GM23248 (cell line): ENCODE measurements at regions not wholly inside any gene's neighbourhood (a gene's known extent, or its start where the extent isn't known, plus 50 kb on each side); places are given as distances from the start of the nearest gene placed in this dataset.

ENCODE experiments used
- DNase-seq: peaks from one replicate; pipeline ENCODE4 v3.0.0-alpha.2; 2015
- H2AFZ ChIP-seq: fragments of 200-600 bp; sonication (generic); 2 replicates; pipeline ENCODE4 v1.6.1; 2016; ENCODE audit warnings: antibody characterized with exemption
- H3F3A ChIP-seq: fragments of 200-600 bp; sonication (generic); 2 replicates; pipeline ENCODE4 v1.6.1; 2016; ENCODE audit warnings: mild to moderate bottlenecking, antibody characterized with exemption, mixed run types; ENCODE audit not compliant: insufficient read depth
- H3K27ac ChIP-seq: fragments of 200-600 bp; sonication (generic); 2 replicates; pipeline ENCODE4 v1.5.1; 2016; ENCODE audit warnings: mild to moderate bottlenecking
- H3K27me3 ChIP-seq: fragments of 200-600 bp; sonication (generic); replicated peaks from 2 replicates; pipeline ENCODE4 v1.6.1; 2016; ENCODE audit warnings: mild to moderate bottlenecking; ENCODE audit not compliant: insufficient read depth
- H3K36me3 ChIP-seq: fragments of 200-600 bp; sonication (generic); 2 replicates; pipeline ENCODE4 v1.6.1; 2016; ENCODE audit warnings: low read depth, mild to moderate bottlenecking
- H3K4me1 ChIP-seq: fragments of 200-600 bp; sonication (generic); 2 replicates; pipeline ENCODE4 v1.6.1; 2016; ENCODE audit warnings: mild to moderate bottlenecking; ENCODE audit not compliant: insufficient read depth
- H3K4me2 ChIP-seq: fragments of 200-600 bp; sonication (generic); one replicate; pipeline ENCODE4 v1.6.1; 2016; ENCODE audit warnings: mild to moderate bottlenecking; ENCODE audit not compliant: unreplicated experiment
- H3K4me3 ChIP-seq: fragments of 200-600 bp; sonication (generic); 2 replicates; pipeline ENCODE4 v1.5.1; 2016; ENCODE audit warnings: mild to moderate bottlenecking
- H3K79me2 ChIP-seq: fragments of 200-600 bp; sonication (generic); 2 replicates; pipeline ENCODE4 v1.6.1; 2016; ENCODE audit warnings: mild to moderate bottlenecking; ENCODE audit not compliant: insufficient read depth
- H3K9ac ChIP-seq: fragments of 200-600 bp; sonication (generic); 2 replicates; pipeline ENCODE4 v1.6.1; 2016; ENCODE audit warnings: mild to moderate bottlenecking
- H3K9me2 ChIP-seq: fragments of 200-600 bp; sonication (generic); 2 replicates; pipeline ENCODE4 v1.6.1; 2016; ENCODE audit warnings: mixed run types, mild to moderate bottlenecking, moderate library complexity; ENCODE audit not compliant: insufficient read depth
- H3K9me3 ChIP-seq: fragments of 200-600 bp; sonication (generic); one replicate; pipeline ENCODE4 v1.6.1; 2017; ENCODE audit warnings: low read depth
- H4K20me1 ChIP-seq: fragments of 200-600 bp; sonication (generic); 2 replicates; pipeline ENCODE4 v1.6.0; 2016; ENCODE audit not compliant: insufficient read depth
- EZH2 ChIP-seq: fragments of 200-600 bp; sonication (generic); IDR thresholded peaks from 2 replicates; pipeline ENCODE4 v1.6.1; 2018; ENCODE audit warnings: antibody characterized with exemption, mild to moderate bottlenecking; ENCODE audit not compliant: insufficient read depth, poor library complexity, severe bottlenecking
- EZH2phosphoT487 ChIP-seq: fragments of 200-600 bp; sonication (generic); IDR thresholded peaks from 2 replicates; pipeline ENCODE4 v1.6.1; 2018; ENCODE audit warnings: antibody characterized with exemption, moderate library complexity, mild to moderate bottlenecking, low read depth; ENCODE audit not compliant: insufficient read depth
- WGBS, 2 experiments: methylation state at CpG; one replicate each; pipeline ENCODE4 v1.1.6; 2015 to 2017; ENCODE audit warnings: low lambda C conversion rate in 2 of 2, low coverage in 1 of 2; ENCODE audit errors: missing lambda C conversion rate in 2 of 2; 5-methylcytosine and 5-hydroxymethylcytosine counted together
- in situ Hi-C: fragments of 300-500 bp; cut with MboI; formaldehyde crosslinking; loops from 2 replicates; pipeline ENCODE4 v1.15.0; 2020

- H3K9me2 ChIP-seq, result no peaks in the 10 kb centered on the region
- H3K27ac ChIP-seq, result no peak overlapping the region
- H4K20me1 ChIP-seq, result no peaks in the 10 kb centered on the region
- no peaks in the 10 kb centered on the region for H3K9me3 ChIP-seq
- no peaks in the 10 kb centered on the region for H3K79me2 ChIP-seq
- H3K36me3 ChIP-seq, result no peaks in the 10 kb centered on the region
- 12 to 18% methylated on average over 2 of the region's 2 CpGs for WGBS, 2 experiments
- H3K27me3 ChIP-seq, result no peaks in the 10 kb centered on the region; the same call in 1 of the 2 replicates
- H3K9ac ChIP-seq, result no peak overlapping the region
- no peak overlapping the region for H2AFZ ChIP-seq
- H3F3A ChIP-seq, result no peaks in the 10 kb centered on the region
- H3K4me3 ChIP-seq, result no peak overlapping the region
- DNase-seq, result no peak
- no peaks in the 10 kb centered on the region for H3K4me1 ChIP-seq
- no peak overlapping the region for H3K4me2 ChIP-seq
- TF ChIP-seq EZH2phosphoT487, result no peak
- no peak for TF ChIP-seq EZH2
- in situ Hi-C loops, result no loop called here
Measured at GRCh38 chr2:62382122-62382521, 123.9 kb downstream of the TMEM17 start.

GRCh38 chr2:62381656-62382055, 124.3 kb downstream of the TMEM17 start:
- no peaks in the 10 kb centered on the region for H4K20me1 ChIP-seq
- H3F3A ChIP-seq, result no peaks in the 10 kb centered on the region
- no peaks in the 10 kb centered on the region for H3K9me2 ChIP-seq
- H3K4me1 ChIP-seq, result no peaks in the 10 kb centered on the region
- H2AFZ ChIP-seq, result no peak overlapping the region
- no peaks in the 10 kb centered on the region for H3K36me3 ChIP-seq
- H3K79me2 ChIP-seq, result no peaks in the 10 kb centered on the region
- H3K9ac ChIP-seq, result no peak overlapping the region
- 27 to 48% methylated on average over 1 of the region's 1 CpG for WGBS, 2 experiments
- no peak overlapping the region for H3K27ac ChIP-seq
- in situ Hi-C loops, result no loop called here
- no peak for TF ChIP-seq EZH2phosphoT487
- TF ChIP-seq EZH2, result no peak
- H3K9me3 ChIP-seq, result no peaks in the 10 kb centered on the region
- H3K4me3 ChIP-seq, result no peak overlapping the region
- no peaks in the 10 kb centered on the region; the same call in 1 of the 2 replicates for H3K27me3 ChIP-seq
- H3K4me2 ChIP-seq, result no peak overlapping the region
- no peak for DNase-seq

GRCh38 chr2:62379566-62379965, 126.4 kb downstream of the TMEM17 start:
- in situ Hi-C loops, result no loop called here
- H3K9ac ChIP-seq, result no peak overlapping the region
- TF ChIP-seq EZH2phosphoT487 (no peak), EZH2 (no peak)

GRCh38 chr2:62375113-62375420, 130.9 kb downstream of the TMEM17 start:
- Histone ChIP-seq H2AFZ (no peak overlapping the region), H3K27me3 (no peaks in the 10 kb centered on the region), H3K9me3 (no peaks in the 10 kb centered on the region), H3K79me2 (no peaks in the 10 kb centered on the region), H3K36me3 (no peaks in the 10 kb centered on the region), H3K4me2 (no peak overlapping the region), H3K27ac (no peak overlapping the region), H3K4me3 (no peak overlapping the region), H4K20me1 (no peaks in the 10 kb centered on the region), H3K9ac (no peak overlapping the region), H3K4me1 (no peaks in the 10 kb centered on the region), H3K9me2 (no peaks in the 10 kb centered on the region), H3F3A (no peaks in the 10 kb centered on the region)
- 44 to 53% methylated on average over 1 of the region's 1 CpG for WGBS, 2 experiments
- TF ChIP-seq EZH2 (no peak), EZH2phosphoT487 (no peak)
- in situ Hi-C loops, result no loop called here
- no peak for DNase-seq

More at GRCh38 chr2:62379566-62379965, 126.4 kb downstream of the TMEM17 start:
- Histone ChIP-seq H3K27me3 (no peaks in the 10 kb centered on the region; the same call in 1 of the 2 replicates), H3K27ac (no peak overlapping the region), H3K4me3 (no peak overlapping the region), H3K9me3 (no peaks in the 10 kb centered on the region), H4K20me1 (no peaks in the 10 kb centered on the region), H3F3A (no peaks in the 10 kb centered on the region), H2AFZ (no peak overlapping the region), H3K36me3 (no peaks in the 10 kb centered on the region), H3K4me1 (no peaks in the 10 kb centered on the region), H3K9me2 (no peaks in the 10 kb centered on the region), H3K79me2 (no peaks in the 10 kb centered on the region), H3K4me2 (no peak overlapping the region)
- DNase-seq, result no peak
- WGBS, 2 experiments, result 63 to 70% methylated on average over 2 of the region's 2 CpGs
